ENCODE measurements at regions not wholly inside any gene's neighbourhood (a gene's known extent, or its start where the extent isn't known, plus 50 kb on each side); places are given as distances from the start of the nearest gene placed in this dataset.
"Not testable (repeated sequence)": the region's sequence is repeated elsewhere in the genome, so short reads cannot be mapped to it uniquely, and the experiment has no call there.

DNA sequence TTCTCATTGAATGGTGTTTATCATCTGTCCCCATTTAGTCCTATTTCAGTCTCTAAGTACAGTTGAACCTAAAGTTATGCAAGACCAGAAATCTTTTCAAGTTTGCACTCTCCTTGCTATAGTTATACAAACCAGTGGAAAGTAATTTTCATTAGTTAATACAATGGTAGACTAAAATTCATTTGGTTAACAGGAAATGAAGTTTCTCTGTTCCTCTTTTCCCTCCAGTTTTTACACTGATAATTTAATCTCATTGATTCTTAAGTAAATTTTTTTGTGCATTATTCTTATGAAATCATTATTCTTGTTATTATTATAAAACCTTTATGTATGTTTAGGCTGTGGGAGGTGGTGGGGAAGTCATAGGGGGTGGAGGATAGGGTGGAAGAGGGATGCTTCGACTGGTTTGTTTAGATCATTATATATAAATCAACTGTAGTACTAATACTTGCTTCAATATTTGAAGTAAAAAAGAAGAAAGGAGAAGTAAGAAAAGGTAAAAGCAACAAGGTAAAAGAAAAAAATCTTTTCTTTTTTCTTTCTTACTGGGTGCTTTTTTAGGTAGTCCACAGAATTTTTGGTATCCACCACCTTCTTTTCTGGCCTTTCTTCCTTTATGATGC, 104.1 kb downstream of the GPR85 start:
- no peak for DNase-seq (ENCODE audit: low spot score)

GRCh38 chr7:112981966-112982365, 104.7 kb downstream of the GPR85 start:
- DNase-seq (ENCODE audit: low spot score) = no peak

DNA sequence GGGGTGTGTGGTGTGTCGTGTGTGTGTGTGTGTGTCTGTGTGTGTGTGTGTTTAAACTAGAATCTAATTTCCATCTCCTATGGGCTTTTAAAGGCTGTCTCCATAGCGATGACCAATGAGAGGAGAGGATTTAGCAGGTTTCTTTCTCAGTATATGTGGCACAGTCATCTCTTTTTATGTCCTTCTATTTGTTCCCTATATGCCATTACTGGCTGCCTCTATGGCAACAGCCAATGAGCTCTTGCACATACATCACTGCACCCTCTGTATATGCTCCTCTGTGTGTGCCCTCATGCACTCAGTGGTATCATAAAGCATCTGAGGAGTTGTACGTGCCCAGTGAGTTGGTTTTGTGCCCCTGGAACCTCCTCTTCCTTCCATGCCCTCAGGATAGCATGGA, 107.6 kb downstream of the GPR85 start:
- DNase-seq (ENCODE audit: low spot score) = not testable (repeated sequence)

- DNase-seq (ENCODE audit: low spot score) = not testable (repeated sequence)
Observed at GRCh38 chr7:112977244-112977955, 109.2 kb downstream of the GPR85 start.

DNA sequence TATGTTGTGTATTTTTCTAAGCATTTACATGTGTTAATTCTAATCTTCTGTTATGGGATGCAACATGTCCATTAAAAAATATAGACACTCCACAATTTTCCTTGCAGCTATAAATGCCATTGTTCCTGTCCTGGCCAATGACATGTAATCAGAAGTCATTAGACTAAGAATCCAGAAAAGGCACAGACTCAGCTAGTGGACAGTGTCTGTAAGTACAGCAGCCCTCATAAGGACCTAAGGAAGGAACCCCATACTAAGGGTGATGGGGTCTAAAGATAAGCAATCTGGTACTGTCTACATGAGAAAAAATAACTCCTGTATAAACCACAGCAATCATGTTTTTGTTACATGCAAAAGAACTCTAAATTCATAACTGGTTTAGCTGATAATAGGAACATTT, 115.9 kb downstream of the GPR85 start:
- DNase-seq (ENCODE audit: low spot score) = no peak

- DNase-seq (ENCODE audit: low spot score) = no peak
Observed at GRCh38 chr7:112969946-112970345, 116.7 kb downstream of the GPR85 start.

- no peak for DNase-seq (ENCODE audit: low spot score)
Observed at GRCh38 chr7:112965506-112965905, 121.1 kb downstream of the GPR85 start.

- DNase-seq (ENCODE audit: low spot score) = no peak
Observed at GRCh38 chr7:112963634-112964033, 123.0 kb downstream of the GPR85 start.

- DNase-seq (ENCODE audit: low spot score) = no peak
Observed at GRCh38 chr7:112962815-112963214, 123.8 kb downstream of the GPR85 start.

DNA sequence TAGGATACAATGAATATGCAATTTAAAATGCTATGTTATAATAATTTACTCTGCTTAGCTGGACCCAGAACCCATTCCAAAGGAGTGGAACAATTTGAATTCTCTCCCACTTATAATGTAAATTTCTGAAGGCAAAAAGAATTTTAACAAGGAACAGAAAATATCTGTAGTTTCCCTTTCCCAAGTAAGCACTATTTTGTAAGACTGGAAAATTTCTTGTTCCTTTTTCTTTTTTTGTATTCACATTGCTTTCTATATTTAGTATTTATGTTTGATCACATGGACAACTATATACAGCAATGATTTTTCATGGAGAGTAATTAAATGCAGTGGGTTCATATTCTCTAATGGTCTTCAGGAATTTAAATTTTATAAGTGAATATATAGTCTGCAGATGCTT, 127.4 kb downstream of the GPR85 start:
- DNase-seq (ENCODE audit: low spot score) = no peak

GRCh38 chr7:112958775-112959174, 127.9 kb downstream of the GPR85 start:
- no peak for DNase-seq (ENCODE audit: low spot score)

DNA sequence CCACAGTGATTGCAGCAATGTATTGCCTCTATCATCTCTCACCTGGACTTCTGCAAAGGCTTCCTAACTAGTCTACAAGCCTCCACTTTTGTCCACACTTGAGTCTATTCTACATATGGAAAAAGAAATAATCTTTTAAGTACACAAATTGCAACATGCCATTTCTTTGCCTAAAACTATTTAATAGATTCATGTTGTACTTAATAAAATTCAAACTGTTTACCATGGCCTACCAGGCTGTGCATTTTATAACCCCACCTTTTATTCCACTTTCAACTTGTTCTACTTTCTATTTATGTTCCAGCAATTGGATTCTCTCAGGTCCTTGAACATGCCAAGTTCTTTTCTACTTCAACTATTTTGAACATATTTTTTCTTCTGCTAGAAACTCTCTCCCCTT, 128.7 kb downstream of the GPR85 start:
- DNase-seq (ENCODE audit: low spot score) = no peak

DNA sequence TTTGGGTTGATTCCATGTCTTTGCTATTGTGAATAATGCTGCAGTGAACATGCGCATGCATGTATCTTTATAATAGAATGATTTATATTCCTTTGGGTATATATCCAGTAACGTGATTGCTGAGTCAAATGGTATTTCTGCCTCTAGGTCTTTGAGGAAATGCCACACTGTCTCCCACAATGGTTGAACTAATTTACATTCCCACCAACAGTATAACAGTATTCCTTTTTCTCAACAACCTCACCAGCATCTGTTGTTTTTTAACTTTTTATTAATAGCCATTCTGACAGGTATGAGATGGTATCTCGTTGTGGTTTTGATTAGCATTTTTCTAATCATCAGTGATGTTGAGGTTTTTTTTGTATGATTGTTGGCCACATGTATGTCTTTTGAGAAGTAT, 133.6 kb downstream of the GPR85 start:
- not testable (repeated sequence) for DNase-seq (ENCODE audit: low spot score)

- DNase-seq (ENCODE audit: low spot score) = no peak
Observed at GRCh38 chr7:112951070-112951469, 135.6 kb downstream of the GPR85 start.

DNA sequence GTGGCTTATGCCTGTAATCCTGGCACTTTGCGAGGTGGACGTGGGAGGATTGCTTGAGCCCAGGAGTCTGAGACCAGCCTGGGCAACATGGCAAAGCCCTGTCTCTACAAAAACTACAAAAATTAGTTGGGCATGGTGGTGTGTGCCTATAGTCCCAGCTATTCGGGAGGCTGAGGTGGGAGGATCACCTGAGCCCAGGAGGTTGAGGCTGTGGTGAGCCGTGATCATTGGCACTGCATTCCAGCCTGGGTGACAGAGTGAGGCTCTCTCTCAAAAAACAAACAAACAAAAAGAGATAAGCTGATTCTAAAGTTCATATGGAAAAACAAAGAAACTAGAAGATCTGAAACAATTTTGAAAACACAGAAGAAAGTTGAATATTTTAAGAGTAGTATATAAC, 136.9 kb downstream of the GPR85 start:
- DNase-seq (ENCODE audit: low spot score) = not testable (repeated sequence)

- DNase-seq (ENCODE audit: low spot score) = no peak
Observed at GRCh38 chr7:112946350-112946749, 140.3 kb downstream of the GPR85 start.

DNA sequence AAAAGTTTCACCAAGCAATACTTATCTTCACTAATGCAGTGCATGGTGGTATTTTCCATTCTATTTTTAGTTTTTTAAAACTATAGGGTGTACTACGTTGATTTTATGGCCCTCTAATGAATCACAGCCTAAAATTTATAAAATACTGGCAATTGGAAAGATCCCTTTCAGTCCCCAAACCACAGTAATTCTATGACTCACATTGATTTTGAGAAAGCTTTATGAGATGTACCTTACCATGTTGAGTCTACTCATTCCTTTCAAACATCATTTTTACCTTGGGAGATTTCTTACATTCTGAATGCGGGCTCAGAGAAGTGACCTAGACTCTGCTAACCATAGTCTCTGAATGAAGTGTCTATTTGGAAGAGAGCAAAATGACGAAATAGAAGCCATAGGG, 141.6 kb downstream of the GPR85 start:
- DNase-seq (ENCODE audit: low spot score) = no peak

GRCh38 chr7:112942981-112943380, 143.6 kb downstream of the GPR85 start:
- DNase-seq (ENCODE audit: low spot score) = no peak

- not testable (repeated sequence) for DNase-seq (ENCODE audit: low spot score)
Observed at GRCh38 chr7:112942125-112942524, 144.5 kb downstream of the GPR85 start.

- DNase-seq (ENCODE audit: low spot score) = no peak
Observed at GRCh38 chr7:112940314-112940732, 146.3 kb downstream of the GPR85 start.

DNA sequence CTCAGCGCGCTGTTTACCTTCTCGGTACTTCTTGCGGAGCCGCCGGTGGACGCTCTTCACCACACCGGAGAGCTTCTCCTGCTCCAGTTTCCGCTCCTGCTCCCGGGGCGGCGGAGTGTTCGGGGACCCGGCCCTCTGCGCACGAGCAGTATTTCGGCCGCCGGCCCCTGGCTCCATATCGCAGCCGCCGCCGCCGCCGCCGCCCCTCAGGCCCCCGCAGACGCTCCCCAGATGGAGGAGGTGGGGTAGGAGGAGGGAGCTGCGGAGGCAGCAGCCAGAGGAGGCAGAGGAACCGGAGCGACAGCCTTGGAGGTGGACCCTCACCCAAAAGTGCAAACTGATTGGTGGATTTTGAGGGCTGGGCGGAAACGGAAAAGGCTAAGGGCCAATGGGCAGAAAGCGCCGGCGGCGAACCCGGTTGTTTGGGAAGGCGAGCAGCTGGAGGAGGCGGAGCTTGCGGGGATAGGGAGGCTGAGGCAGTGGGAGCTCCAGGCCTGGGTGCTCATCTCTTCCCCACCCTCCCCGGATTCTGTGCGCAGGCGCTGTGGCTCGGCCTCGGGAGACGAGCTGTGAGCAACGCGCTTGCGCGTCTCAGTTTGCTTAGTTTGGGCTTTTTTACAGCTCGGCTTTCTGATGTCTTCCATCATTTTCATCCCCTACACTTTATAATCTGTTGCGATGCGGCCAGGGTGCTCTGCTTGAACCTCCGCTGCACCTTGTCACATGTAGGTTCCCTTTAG, 146.9 kb downstream of the GPR85 start:
- peak; percentile 99 for DNase-seq (ENCODE audit: low spot score)

DNA sequence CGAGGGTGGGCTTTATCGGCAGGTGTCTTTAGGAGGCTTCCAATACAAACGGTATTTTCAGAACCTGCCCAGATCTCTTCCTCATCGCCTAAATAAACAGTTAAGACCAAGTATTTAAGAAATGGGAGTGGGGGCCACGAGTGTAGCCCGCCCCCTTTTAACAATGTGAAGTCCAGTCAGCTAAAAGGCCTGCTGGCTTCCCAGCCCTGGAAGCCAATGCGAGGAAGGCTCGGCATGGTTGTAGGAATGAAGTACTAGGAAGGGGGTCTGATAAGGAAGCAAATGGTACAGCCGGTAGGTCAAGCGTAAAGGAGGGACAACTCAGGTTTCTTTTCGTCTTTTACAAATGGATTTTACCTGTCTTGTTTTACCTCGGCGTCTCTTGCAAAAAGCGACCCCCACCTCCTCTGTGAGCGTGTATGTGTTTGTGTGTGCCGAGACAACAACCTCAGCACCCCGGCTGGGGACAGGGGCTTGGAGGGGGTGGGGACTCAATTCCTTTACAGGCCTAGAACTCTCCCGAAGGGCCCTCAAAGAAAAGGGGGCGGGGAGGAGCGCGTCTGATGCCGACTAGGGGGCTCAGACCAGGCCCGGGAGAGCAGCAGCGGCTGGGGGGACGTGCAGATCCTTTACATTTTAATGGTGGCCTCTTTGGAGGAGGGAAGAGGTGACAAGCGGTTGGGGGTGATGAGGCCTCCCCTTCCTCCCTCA, 147.6 kb downstream of the GPR85 start:
- no peak for DNase-seq (ENCODE audit: low spot score)

Data from activated CD4-positive, alpha-beta T cell treated with anti-CD3 and anti-CD28 coated beads, Interleukin-2, Interleukin-4, amounts not matched to agents 100 ng/mL and 50 ng/mL, durations not matched to agents 16 hours and 8 hours (primary cell).